SW480 (cell line): ENCODE measurements at regions not wholly inside any gene's neighbourhood (a gene's known extent, or its start where the extent isn't known, plus 50 kb on each side); places are given as distances from the start of the nearest gene placed in this dataset.

Experiments used
- DNase-seq: peaks from one replicate; pipeline ENCODE4 v3.0.0-alpha.2; 2016; ENCODE audit warnings: low spot score

DNA sequence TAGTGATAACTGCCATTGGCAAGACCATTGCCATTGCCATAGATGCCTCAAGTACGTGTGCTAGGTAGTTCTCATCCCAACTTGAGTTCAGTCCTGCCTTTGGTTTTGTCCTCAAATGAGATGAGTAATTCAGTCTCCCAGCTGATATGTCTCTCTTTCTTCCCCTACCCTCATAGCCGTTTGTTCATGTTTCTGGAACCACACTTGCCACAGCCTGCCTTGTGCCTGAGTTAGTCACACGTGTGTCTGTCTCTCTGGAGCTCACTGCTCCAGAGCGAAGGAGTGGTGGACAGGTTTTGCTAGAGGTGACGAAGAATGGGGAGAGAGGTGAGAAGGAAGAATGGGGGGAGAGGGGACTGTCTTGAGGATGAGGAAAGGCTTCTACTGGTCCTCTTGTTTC lies 88.0 kb upstream of the IGF1R start:
- no peak for DNase-seq

DNA sequence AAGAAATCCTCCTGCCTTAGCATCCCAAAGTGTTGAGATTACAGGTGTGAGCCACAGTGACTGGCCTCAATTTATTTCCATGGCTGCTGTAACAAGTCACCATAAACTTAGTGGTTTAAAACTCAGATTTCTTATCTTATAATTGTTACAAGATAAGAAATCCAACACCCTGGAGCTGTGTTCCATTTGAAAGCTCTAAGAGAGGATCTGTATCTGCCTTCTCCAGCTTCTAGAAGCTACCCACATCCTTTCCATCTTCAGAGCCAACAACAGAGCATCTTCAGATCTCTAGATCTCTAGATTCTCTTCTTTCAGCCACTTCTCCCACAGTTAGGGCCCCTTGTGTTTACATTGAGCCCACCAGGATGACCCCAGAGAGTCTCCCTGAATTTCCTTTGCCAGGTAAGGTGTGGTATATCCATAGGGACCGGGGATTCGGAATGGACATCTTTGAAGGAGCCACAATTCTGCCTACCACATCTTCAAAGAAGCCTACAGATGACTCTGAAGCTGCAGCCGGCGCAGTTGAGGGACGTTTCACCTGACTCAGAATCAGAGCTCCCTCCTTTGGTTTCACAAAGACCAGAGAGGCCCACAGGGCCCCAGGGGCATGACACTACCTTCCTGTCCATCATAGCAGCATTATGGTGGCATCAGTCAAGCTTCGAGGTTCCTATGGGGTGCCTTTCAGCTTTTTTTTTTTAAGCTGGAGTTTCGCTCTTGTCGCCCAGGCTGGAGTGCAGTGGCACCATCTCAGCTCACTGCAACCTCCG lies 87.0 kb upstream of the IGF1R start:
- DNase-seq, result no peak

GRCh38 chr15:98562331-98562937 lies 85.9 kb upstream of the IGF1R start:
- DNase-seq, result no peak

DNA sequence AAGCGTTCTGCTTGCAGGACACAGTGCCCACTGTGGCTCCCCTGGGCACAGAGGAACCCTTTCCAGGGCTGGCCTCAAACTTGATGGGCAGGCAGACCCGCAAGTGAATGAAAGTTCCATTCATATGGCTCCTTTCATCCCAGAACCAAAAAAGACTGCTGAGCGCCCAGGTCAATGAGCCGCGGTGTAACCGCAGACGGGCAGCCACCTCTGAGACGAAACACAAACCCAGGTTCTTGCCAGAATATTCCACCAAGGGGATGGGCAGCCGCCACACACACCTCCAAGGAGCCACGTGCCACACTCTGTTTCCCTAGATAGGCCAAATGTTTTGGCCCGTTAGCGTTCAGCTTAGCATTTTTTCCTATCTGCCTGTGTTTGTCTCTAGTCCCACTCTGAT lies 82.8 kb upstream of the IGF1R start:
- DNase-seq, result no peak

DNA sequence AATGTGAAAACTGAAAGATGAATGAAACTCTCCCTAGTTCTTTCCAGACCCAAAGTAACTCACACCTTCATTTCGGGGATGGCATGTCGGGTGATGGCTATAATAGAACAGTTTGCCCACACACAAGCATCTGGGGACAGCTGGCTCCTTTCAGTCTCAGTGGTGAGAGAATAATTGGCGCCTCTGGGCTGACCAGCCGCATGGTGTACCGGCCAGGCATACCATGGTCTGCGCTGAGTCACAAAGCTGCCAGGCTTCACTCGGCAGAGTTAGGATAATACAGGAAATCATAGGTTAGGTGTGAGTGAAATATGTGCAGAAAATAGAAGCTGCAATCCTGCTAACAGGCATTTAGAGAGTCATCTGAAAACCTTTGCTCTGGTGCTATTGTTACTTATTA lies 80.4 kb upstream of the IGF1R start:
- DNase-seq, result no peak

- DNase-seq, result no peak
Observed at GRCh38 chr15:98568382-98569017, 79.8 kb upstream of the IGF1R start.

DNA sequence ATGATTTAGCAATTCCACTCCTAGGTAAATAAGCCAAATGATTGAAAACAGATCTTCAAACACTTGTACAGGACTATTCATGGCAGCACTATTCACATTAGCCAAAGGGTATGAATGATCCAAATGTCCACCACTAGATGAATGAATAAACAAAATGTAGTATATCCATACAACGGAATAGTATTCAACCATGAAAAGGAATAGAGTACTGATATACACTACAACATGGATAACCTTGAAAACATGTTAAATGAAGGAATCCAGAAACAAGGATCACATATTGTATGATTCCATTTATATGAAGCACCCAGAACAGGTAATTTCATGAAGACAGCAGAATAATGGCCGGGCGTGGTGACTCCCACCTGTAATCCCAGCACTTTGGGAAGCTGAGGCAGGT lies 78.2 kb upstream of the IGF1R start:
- DNase-seq, result no peak

DNA sequence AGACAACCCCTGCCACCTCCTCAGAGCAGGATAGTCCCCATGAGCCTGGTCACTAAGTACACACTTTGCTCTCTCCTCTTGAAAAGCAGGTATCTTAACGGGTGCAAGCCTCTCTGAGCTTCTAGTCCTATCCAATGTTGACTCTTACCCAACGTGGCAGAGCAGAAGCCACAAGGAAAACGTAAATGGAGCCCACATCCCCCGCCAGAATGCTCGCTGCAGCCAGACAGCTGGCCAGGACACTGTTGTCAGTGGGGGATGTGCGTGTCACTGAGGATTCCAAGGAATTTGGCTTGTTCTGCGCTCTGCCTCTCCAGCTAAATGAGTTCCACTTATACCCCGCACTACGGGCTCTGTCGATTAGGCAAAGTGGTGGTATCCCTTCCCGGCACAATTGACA lies 67.8 kb upstream of the IGF1R start:
- no peak for DNase-seq

DNA sequence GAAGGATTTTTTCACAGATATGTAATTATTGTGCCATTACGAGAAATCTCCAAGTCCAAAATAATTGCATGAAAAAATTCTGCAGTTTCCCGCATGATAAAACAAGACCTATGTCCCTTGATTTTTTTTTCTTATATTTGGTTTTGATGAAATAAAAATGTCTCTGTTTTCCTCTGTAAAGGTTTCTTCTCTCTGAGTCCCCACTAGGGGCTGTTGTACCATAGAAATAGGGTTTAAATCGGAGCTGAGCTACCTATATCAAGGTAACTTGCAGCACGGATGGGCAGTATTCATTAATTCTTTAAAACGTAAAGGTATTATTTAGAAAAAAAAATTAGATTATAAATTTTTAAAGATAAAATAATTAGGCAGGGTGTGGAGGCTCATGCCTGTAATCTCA lies 66.6 kb upstream of the IGF1R start:
- peak; percentile 8 for DNase-seq

DNA sequence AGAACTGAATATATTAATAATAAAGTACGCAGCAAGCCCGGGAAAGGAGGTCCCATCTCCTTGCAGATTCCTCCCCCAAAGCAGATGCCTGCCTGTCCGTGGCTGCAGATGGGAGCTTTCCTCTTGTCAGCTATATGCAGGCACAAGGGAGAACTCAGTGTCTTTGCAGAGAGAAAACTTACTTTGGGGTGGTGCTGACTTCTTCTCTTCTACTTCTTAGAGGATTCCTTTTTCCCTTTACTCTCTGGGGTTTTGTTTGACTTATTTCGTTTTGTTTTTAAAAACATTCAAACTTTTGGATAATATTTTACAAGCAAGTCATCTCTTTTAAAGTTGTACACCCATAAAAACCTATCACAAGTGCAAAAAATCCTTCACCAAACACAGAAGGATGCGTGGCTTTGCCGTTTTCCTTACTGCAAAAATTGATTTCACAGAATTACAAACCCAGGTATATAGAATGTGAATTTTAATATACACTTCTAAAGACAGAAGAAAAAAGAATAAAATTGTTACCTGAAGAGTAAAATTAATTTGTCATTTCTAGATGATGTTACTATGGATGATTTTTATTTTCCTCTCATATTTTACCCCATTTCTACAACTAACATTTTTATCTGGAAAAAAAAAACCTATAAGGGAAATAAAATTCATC lies 65.3 kb upstream of the IGF1R start:
- no peak for DNase-seq

- peak; percentile 7 for DNase-seq
Observed at GRCh38 chr15:98583771-98584430, 64.4 kb upstream of the IGF1R start.

- DNase-seq, result peak; percentile 62
Observed at GRCh38 chr15:98586066-98586465, 62.3 kb upstream of the IGF1R start.

DNA sequence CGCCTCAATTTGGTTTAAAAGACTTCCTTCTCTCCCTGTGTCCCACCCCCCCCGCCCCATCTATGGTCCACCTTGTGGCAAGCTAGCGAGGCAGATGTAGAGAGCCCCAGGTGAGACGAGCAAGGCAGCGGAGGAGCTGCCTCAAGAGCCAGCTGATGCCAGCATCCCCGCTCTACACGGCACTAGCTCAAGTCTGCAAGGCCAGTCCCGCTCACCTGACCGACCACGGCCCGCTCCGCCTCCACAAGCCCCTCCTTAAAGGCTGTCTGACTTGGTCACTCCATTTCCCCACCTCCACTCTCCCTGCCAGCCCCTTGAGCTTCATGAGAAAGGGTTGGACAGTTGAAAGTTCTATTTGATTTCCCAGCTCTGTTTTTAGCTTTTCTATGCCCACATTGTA lies 56.2 kb upstream of the IGF1R start:
- no peak for DNase-seq

- no peak for DNase-seq
Observed at GRCh38 chr15:98596131-98596530, 52.2 kb upstream of the IGF1R start.

- DNase-seq, result no peak
Observed at GRCh38 chr15:98596885-98597392, 51.4 kb upstream of the IGF1R start.

GRCh38 chr15:98597666-98598065 lies 50.7 kb upstream of the IGF1R start:
- no peak for DNase-seq
